Adipocyte (in vitro differentiated cells): ENCODE measurements at regions not wholly inside any gene's neighbourhood (a gene's known extent, or its start where the extent isn't known, plus 50 kb on each side); places are given as distances from the start of the nearest gene placed in this dataset.
"Not testable (repeated sequence)": the region's sequence is repeated elsewhere in the genome, so short reads cannot be mapped to it uniquely, and the experiment has no call there.

Source experiments
- DNase-seq: peaks from one replicate; pipeline ENCODE4 v3.0.0-alpha.2; 2015; ENCODE audit warnings: low read depth
- H3K27me3 ChIP-seq: replicated peaks from 2 replicates; pipeline ENCODE4 v1.7.0; 2013; ENCODE audit warnings: mild to moderate bottlenecking, low read length, moderate library complexity; ENCODE audit not compliant: control insufficient read depth, insufficient read depth
- H3K36me3 ChIP-seq: 2 replicates; pipeline ENCODE4 v1.7.0; 2013; ENCODE audit warnings: low read length, mild to moderate bottlenecking, moderate library complexity; ENCODE audit not compliant: control insufficient read depth, insufficient read depth, severe bottlenecking
- H3K4me1 ChIP-seq: 2 replicates; pipeline ENCODE4 v1.7.0; 2013; ENCODE audit warnings: mild to moderate bottlenecking, low read length, moderate library complexity; ENCODE audit not compliant: control insufficient read depth, insufficient read depth
- H3K4me3 ChIP-seq: 2 replicates; pipeline ENCODE4 v1.7.0; 2013; ENCODE audit warnings: mild to moderate bottlenecking, low read length, moderate library complexity
- H3K9ac ChIP-seq: 2 replicates; pipeline ENCODE4 v1.7.0; 2013; ENCODE audit warnings: mild to moderate bottlenecking, low read length, moderate library complexity
- H3K9me3 ChIP-seq: 2 replicates; pipeline ENCODE4 v1.7.0; 2013; ENCODE audit warnings: mild to moderate bottlenecking, low read length, moderate library complexity; ENCODE audit not compliant: control insufficient read depth

GRCh38 chr1:227508431-227508830 is 54.9 kb upstream of the ZNF678 start:
- H3K4me1 ChIP-seq, result no peaks in the 10 kb centered on the region
- no peaks in the 10 kb centered on the region for H3K9me3 ChIP-seq
- H3K9ac ChIP-seq, result no peak overlapping the region
- H3K27me3 ChIP-seq, result peaks cover 8% of the 10 kb centered on the region
- H3K4me3 ChIP-seq, result no peak overlapping the region
- no peak for DNase-seq
- no peaks in the 10 kb centered on the region for H3K36me3 ChIP-seq

DNA sequence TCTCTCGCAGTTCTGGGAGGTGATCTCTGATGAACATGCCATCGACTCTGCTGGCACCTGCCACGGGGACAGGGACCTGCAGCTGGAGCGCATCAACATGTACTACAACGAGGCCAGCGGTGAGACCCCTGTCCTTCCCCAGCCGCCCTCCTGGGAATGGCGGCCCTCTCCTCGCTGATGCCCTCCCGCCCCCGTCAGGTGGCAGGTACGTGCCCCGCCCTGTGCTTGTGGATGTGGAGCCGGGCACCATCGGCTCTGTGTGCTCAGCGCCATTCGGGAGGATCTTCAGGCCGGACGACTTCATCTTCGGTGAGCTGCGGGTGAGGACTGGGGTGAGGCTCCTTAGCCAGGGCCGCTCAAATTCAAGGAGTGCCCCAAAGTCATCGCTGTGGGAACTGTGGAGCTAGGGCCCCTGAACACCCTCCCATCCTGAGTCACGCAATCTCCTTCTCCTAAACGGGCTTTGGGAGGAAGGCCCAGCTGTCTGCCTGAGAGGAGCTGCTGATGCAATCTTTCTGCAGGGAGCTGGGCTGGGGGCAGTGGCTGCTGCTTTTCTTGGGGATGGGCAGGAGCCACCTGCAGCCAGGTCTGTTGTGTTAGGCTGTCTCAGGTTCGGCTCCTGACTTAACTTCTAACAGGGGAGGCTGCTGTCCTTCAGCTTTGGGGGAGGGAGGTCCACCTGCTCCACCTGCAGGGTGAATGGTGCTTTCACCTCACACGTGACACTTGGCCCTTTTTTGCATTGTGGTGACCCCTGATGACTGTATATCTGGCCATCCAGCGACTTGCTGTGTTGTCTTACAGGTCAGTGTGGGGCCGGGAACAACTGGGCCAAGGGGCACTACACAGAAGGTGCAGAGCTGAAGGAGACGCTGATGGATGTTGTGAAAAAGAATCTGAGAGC is 56.6 kb upstream of the ZNF678 start:
- H3K36me3 ChIP-seq, H3K9me3 ChIP-seq, DNase-seq, H3K4me3 ChIP-seq, H3K4me1 ChIP-seq, H3K27me3 ChIP-seq, H3K9ac ChIP-seq: not testable (repeated sequence)

- not testable (repeated sequence) for DNase-seq, H3K9me3 ChIP-seq, H3K4me1 ChIP-seq, H3K9ac ChIP-seq, H3K4me3 ChIP-seq, H3K36me3 ChIP-seq, H3K27me3 ChIP-seq
Measured at GRCh38 chr1:227496045-227496444, 67.3 kb upstream of the ZNF678 start.

DNA sequence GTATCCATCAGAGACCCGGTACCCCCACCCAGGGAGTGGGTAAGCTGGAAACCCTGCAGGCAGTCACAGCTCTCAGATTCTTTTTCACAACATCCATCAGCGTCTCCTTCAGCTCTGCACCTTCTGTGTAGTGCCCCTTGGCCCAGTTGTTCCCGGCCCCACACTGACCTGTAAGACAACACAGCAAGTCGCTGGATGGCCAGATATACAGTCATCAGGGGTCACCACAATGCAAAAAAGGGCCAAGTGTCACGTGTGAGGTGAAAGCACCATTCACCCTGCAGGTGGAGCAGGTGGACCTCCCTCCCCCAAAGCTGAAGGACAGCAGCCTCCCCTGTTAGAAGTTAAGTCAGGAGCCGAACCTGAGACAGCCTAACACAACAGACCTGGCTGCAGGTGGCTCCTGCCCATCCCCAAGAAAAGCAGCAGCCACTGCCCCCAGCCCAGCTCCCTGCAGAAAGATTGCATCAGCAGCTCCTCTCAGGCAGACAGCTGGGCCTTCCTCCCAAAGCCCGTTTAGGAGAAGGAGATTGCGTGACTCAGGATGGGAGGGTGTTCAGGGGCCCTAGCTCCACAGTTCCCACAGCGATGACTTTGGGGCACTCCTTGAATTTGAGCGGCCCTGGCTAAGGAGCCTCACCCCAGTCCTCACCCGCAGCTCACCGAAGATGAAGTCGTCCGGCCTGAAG is 69.3 kb upstream of the ZNF678 start:
- DNase-seq, H3K4me1 ChIP-seq, H3K4me3 ChIP-seq, H3K9me3 ChIP-seq, H3K9ac ChIP-seq, H3K36me3 ChIP-seq: not testable (repeated sequence)
- peaks cover 16% of the 10 kb centered on the region for H3K27me3 ChIP-seq

- H3K4me1 ChIP-seq, result no peaks in the 10 kb centered on the region
- no peak for DNase-seq
- H3K9ac ChIP-seq, result no peak overlapping the region
- peaks cover 22% of the 10 kb centered on the region for H3K27me3 ChIP-seq
- H3K36me3 ChIP-seq, result no peaks in the 10 kb centered on the region
- H3K9me3 ChIP-seq, result no peaks in the 10 kb centered on the region
- H3K4me3 ChIP-seq, result no peak overlapping the region
Measured at GRCh38 chr1:227490478-227490877, 72.9 kb upstream of the ZNF678 start.

DNA sequence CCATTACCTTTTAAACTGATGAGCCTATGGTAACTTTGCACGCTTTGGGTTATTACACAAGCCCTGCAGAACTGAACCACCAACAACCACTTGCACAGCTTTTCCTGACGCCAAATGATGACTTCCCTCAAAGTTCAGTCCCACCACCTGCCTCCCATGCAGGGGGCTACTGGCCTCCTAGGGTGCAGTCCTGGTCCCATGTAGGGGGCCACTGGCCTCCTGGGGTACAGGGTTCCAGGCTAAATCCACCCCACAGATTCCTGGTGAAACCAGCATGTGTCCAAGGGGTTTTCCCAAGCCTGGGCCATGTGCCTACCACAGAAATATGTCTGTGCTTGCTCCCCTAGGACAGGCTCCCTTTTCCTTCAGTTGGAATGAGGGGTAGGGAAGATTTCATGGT is 73.4 kb upstream of the ZNF678 start:
- no peaks in the 10 kb centered on the region for H3K36me3 ChIP-seq
- no peak overlapping the region for H3K9ac ChIP-seq
- peaks cover 22% of the 10 kb centered on the region for H3K27me3 ChIP-seq
- no peaks in the 10 kb centered on the region for H3K4me1 ChIP-seq
- DNase-seq, result no peak
- no peaks in the 10 kb centered on the region for H3K9me3 ChIP-seq
- H3K4me3 ChIP-seq, result no peak overlapping the region

DNA sequence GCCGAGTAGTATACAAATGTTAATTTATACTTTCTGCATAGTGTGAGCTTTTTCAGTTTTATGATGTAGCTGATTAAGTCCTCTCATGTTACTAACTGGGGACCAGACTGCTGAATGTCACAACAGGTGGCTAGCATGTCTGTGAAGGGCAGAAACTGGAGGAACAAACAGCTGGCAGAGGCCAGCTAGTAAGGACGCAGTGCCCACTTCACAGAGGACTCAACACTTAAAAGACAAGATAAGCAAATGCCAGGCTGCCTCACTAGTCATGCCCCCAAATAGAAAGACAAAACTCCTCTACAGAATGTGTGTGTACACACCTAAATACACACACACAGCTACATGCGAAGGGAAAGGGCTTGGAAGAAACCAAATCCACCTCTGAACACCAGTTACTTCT is 73.8 kb upstream of the ZNF678 start:
- Histone ChIP-seq H3K4me3 (no peak overlapping the region), H3K27me3 (peaks cover 22% of the 10 kb centered on the region), H3K36me3 (no peaks in the 10 kb centered on the region), H3K9ac (no peak overlapping the region), H3K9me3 (no peaks in the 10 kb centered on the region), H3K4me1 (no peaks in the 10 kb centered on the region)
- DNase-seq, result no peak

DNA sequence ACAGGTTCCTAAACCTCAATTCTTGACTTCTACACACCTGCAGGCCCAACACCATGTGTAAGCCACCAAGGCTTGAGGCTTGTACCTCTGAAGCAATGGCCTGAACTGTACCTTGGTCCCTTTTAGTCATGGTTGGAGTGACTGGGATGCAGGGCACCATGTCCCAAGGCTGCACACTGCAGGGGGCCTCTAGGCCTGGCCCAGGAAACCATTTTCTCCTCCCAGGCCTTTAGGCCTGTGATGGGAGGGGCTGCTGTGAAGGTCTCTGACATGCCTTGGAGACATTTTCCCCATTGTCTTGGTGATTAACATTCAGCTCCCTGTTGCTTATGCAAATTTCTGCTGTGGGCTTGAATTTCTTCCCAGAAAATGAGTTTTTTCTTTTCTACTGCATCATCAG is 75.8 kb upstream of the ZNF678 start:
- Histone ChIP-seq H3K9me3 (no peaks in the 10 kb centered on the region), H3K9ac (no peak overlapping the region), H3K36me3 (no peaks in the 10 kb centered on the region), H3K27me3 (peaks cover 25% of the 10 kb centered on the region), H3K4me3 (no peak overlapping the region), H3K4me1 (no peaks in the 10 kb centered on the region)
- no peak for DNase-seq

DNA sequence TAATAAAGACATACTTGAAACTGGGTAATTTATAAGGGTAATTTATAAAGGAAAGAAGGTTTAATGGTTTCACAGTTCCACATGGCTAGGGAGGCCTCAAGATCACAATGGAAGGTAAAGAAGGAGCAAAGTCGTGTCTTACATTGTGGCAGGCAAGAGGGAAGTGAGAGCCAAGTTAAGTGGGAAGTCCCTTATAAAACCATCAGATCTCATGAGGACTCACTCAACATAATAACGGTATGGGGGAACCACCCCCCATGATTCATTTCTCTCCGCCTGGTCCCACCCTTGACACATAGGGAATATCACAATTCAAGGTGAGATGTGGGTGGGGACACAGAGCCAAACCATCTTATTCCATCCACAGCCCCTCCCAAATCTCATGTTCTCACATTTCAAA is 76.8 kb upstream of the ZNF678 start:
- Histone ChIP-seq H3K9me3 (no peaks in the 10 kb centered on the region), H3K27me3 (peaks cover 23% of the 10 kb centered on the region), H3K9ac (no peak overlapping the region), H3K4me1 (no peaks in the 10 kb centered on the region), H3K4me3 (no peak overlapping the region), H3K36me3 (no peaks in the 10 kb centered on the region)
- no peak for DNase-seq

DNA sequence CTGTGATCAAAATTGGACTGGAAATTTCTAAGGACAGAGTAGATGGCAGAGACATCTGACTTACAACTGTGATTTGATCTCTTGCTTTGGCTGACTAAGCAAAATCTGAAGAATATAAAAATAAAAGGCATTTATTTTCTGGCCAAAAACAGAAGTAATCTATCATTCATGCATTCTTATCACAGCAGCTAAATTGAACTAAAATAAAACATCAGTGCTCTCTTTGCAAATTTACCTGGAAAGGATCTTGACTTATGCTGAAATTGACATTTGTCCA is 81.4 kb upstream of the ZNF678 start:
- no peak overlapping the region for H3K9ac ChIP-seq
- no peaks in the 10 kb centered on the region for H3K4me1 ChIP-seq
- H3K9me3 ChIP-seq, result no peaks in the 10 kb centered on the region
- no peak for DNase-seq
- H3K27me3 ChIP-seq, result peaks cover 15% of the 10 kb centered on the region
- no peaks in the 10 kb centered on the region for H3K36me3 ChIP-seq
- H3K4me3 ChIP-seq, result no peak overlapping the region

DNA sequence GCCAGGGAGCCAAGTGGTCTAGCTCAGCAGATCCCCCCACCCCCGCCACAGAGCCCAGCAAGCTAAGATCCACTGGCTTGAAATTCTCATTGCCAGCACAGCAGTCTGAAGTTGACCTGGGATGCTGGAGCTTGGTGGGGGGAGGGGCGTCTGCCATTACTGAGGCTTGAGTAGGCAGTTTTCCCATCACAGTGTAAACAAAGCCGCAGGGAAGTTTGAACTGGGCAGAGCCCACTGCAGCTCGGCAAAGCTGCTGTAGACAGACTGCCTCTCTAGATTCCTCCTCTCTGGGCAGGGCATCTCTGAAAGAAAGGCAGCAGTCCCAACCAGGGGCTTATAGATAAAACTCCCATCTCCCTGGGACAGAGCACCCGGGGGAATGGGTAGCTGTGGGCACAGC is 89.3 kb upstream of the ZNF678 start:
- not testable (repeated sequence) for H3K27me3 ChIP-seq, H3K9me3 ChIP-seq, DNase-seq, H3K4me3 ChIP-seq, H3K9ac ChIP-seq, H3K36me3 ChIP-seq, H3K4me1 ChIP-seq
